T-helper 17 cell (primary cell): ENCODE measurements at regions not wholly inside any gene's neighbourhood (a gene's known extent, or its start where the extent isn't known, plus 50 kb on each side); places are given as distances from the start of the nearest gene placed in this dataset.

Experiments used
- ATAC-seq: fragments of 150-1000 bp; cut with Tn5 transposase; 2 replicates; pipeline ENCODE4 v1.10.0; 2021; ENCODE audit warnings: mild to moderate bottlenecking, moderate library complexity
- DNase-seq, 3 donors: peaks; one replicate each; pipeline versions ENCODE4 v3.0.0 to v3.0.0-alpha.2; 2020 to 2021
- H3K9me3 ChIP-seq: one replicate; pipeline ENCODE4 v1.7.0; 2013; ENCODE audit warnings: low read length, mild to moderate bottlenecking; ENCODE audit not compliant: control insufficient read depth, poor library complexity, severe bottlenecking
- H3K27ac Mint-ChIP-seq: one replicate; pipeline ENCODE4 v1.8.0; 2022; ENCODE audit warnings: mild to moderate bottlenecking, moderate library complexity, mixed read lengths
- H3K27me3 Mint-ChIP-seq: one replicate; pipeline ENCODE4 v1.8.0; 2022; ENCODE audit warnings: mixed read lengths
- H3K36me3 Mint-ChIP-seq: one replicate; pipeline ENCODE4 v1.8.0; 2022; ENCODE audit warnings: low read depth, mixed read lengths
- H3K4me1 Mint-ChIP-seq: one replicate; pipeline ENCODE4 v1.8.0; 2022; ENCODE audit warnings: mild to moderate bottlenecking, mixed read lengths
- H3K4me3 Mint-ChIP-seq: one replicate; pipeline ENCODE4 v1.8.0; 2022; ENCODE audit warnings: mild to moderate bottlenecking, moderate library complexity, mixed read lengths

- H3K36me3 Mint-ChIP-seq: no peaks in the 10 kb centered on the region
- no peak for ATAC-seq
These were observed 302.6 kb downstream of the LIG4 start for GRCh38 chr13:107912745-107913144.

GRCh38 chr13:107907065-107907805, 308.1 kb downstream of the LIG4 start:
- H3K9me3 ChIP-seq: no peaks in the 10 kb centered on the region
- DNase-seq: no peak
- H3K4me1 Mint-ChIP-seq: no peaks in the 10 kb centered on the region
- no peak for ATAC-seq
- H3K4me3 Mint-ChIP-seq: no peak overlapping the region
- no peaks in the 10 kb centered on the region for H3K27me3 Mint-ChIP-seq
- no peaks in the 10 kb centered on the region for H3K36me3 Mint-ChIP-seq
- no peak overlapping the region for H3K27ac Mint-ChIP-seq

More at GRCh38 chr13:107912745-107913144, 302.6 kb downstream of the LIG4 start:
- no peak overlapping the region for H3K27ac Mint-ChIP-seq
- no peak for DNase-seq
- no peaks in the 10 kb centered on the region for H3K9me3 ChIP-seq
- no peaks in the 10 kb centered on the region for H3K27me3 Mint-ChIP-seq
- H3K4me3 Mint-ChIP-seq: no peak overlapping the region
- H3K4me1 Mint-ChIP-seq: no peaks in the 10 kb centered on the region

GRCh38 chr13:107906131-107906530, 309.2 kb downstream of the LIG4 start:
- no peaks in the 10 kb centered on the region for H3K27me3 Mint-ChIP-seq
- no peaks in the 10 kb centered on the region for H3K36me3 Mint-ChIP-seq
- H3K4me1 Mint-ChIP-seq: no peaks in the 10 kb centered on the region
- no peaks in the 10 kb centered on the region for H3K9me3 ChIP-seq
- H3K4me3 Mint-ChIP-seq: no peak overlapping the region
- no peak for DNase-seq
- H3K27ac Mint-ChIP-seq: no peak overlapping the region
- no peak for ATAC-seq

- no peaks in the 10 kb centered on the region for H3K9me3 ChIP-seq
- no peaks in the 10 kb centered on the region for H3K27me3 Mint-ChIP-seq
- ATAC-seq (no peak), DNase-seq (no peak)
- no peak overlapping the region for H3K27ac Mint-ChIP-seq
- H3K4me3 Mint-ChIP-seq: no peak overlapping the region
- H3K4me1 Mint-ChIP-seq: no peaks in the 10 kb centered on the region
- no peaks in the 10 kb centered on the region for H3K36me3 Mint-ChIP-seq
These were observed 313.3 kb downstream of the LIG4 start for GRCh38 chr13:107901996-107902562.

- no peaks in the 10 kb centered on the region for H3K36me3 Mint-ChIP-seq
- H3K9me3 ChIP-seq: no peaks in the 10 kb centered on the region
- no peak overlapping the region for H3K27ac Mint-ChIP-seq
- no peak overlapping the region for H3K4me3 Mint-ChIP-seq
- no peaks in the 10 kb centered on the region for H3K4me1 Mint-ChIP-seq
- DNase-seq: no peak
- H3K27me3 Mint-ChIP-seq: no peaks in the 10 kb centered on the region
- no peak for ATAC-seq
These were observed 314.1 kb downstream of the LIG4 start for GRCh38 chr13:107901230-107901629.

- H3K4me3 Mint-ChIP-seq: no peak overlapping the region
- H3K9me3 ChIP-seq: no peaks in the 10 kb centered on the region
- H3K4me1 Mint-ChIP-seq: no peaks in the 10 kb centered on the region
- no peak overlapping the region for H3K27ac Mint-ChIP-seq
- H3K36me3 Mint-ChIP-seq: no peaks in the 10 kb centered on the region
- no peak for ATAC-seq
- no peaks in the 10 kb centered on the region for H3K27me3 Mint-ChIP-seq
- no peak for DNase-seq
These were observed 314.6 kb downstream of the LIG4 start for GRCh38 chr13:107900775-107901174.

- DNase-seq (no peak), ATAC-seq (no peak)
- Mint-ChIP-seq H3K4me1 (no peaks in the 10 kb centered on the region), H3K27ac (no peak overlapping the region), H3K27me3 (no peaks in the 10 kb centered on the region), H3K4me3 (no peak overlapping the region), H3K36me3 (no peaks in the 10 kb centered on the region)
- H3K9me3 ChIP-seq: no peaks in the 10 kb centered on the region
These were observed 329.2 kb downstream of the LIG4 start for GRCh38 chr13:107886118-107886517.

GRCh38 chr13:107884564-107884963, 330.8 kb downstream of the LIG4 start:
- no peaks in the 10 kb centered on the region for H3K4me1 Mint-ChIP-seq
- no peaks in the 10 kb centered on the region for H3K36me3 Mint-ChIP-seq
- no peak for ATAC-seq
- no peaks in the 10 kb centered on the region for H3K27me3 Mint-ChIP-seq
- H3K4me3 Mint-ChIP-seq: no peak overlapping the region
- no peaks in the 10 kb centered on the region for H3K9me3 ChIP-seq
- H3K27ac Mint-ChIP-seq: no peak overlapping the region
- no peak for DNase-seq

- no peaks in the 10 kb centered on the region for H3K27me3 Mint-ChIP-seq
- no peaks in the 10 kb centered on the region for H3K9me3 ChIP-seq
- H3K4me3 Mint-ChIP-seq: no peak overlapping the region
- no peaks in the 10 kb centered on the region for H3K4me1 Mint-ChIP-seq
- H3K27ac Mint-ChIP-seq: no peak overlapping the region
- no peak for DNase-seq
- H3K36me3 Mint-ChIP-seq: no peaks in the 10 kb centered on the region
- ATAC-seq: no peak
These were observed 331.7 kb downstream of the LIG4 start for GRCh38 chr13:107883561-107884175.

GRCh38 chr13:107882708-107883560, 332.4 kb downstream of the LIG4 start:
- ATAC-seq: no peak
- no peak for DNase-seq
- Mint-ChIP-seq H3K4me1 (no peaks in the 10 kb centered on the region), H3K27me3 (no peaks in the 10 kb centered on the region), H3K36me3 (no peaks in the 10 kb centered on the region), H3K4me3 (no peak overlapping the region), H3K27ac (no peak overlapping the region)
- H3K9me3 ChIP-seq: no peaks in the 10 kb centered on the region

- H3K9me3 ChIP-seq: no peaks in the 10 kb centered on the region
- no peak for ATAC-seq
- no peaks in the 10 kb centered on the region for H3K4me1 Mint-ChIP-seq
- H3K36me3 Mint-ChIP-seq: no peaks in the 10 kb centered on the region
- no peaks in the 10 kb centered on the region for H3K27me3 Mint-ChIP-seq
- H3K27ac Mint-ChIP-seq: no peak overlapping the region
- H3K4me3 Mint-ChIP-seq: no peak overlapping the region
- DNase-seq: no peak
These were observed 334.0 kb downstream of the LIG4 start for GRCh38 chr13:107881362-107881761.

- H3K4me1 Mint-ChIP-seq: no peaks in the 10 kb centered on the region
- no peaks in the 10 kb centered on the region for H3K36me3 Mint-ChIP-seq
- H3K27ac Mint-ChIP-seq: no peak overlapping the region
- peaks cover 9% of the 10 kb centered on the region for H3K27me3 Mint-ChIP-seq
- DNase-seq (no peak), ATAC-seq (no peak)
- H3K4me3 Mint-ChIP-seq: no peak overlapping the region
- no peaks in the 10 kb centered on the region for H3K9me3 ChIP-seq
These were observed 340.9 kb downstream of the LIG4 start for GRCh38 chr13:107874456-107874855.

- DNase-seq (no peak), ATAC-seq (no peak)
- Mint-ChIP-seq H3K36me3 (no peaks in the 10 kb centered on the region), H3K27ac (no peak overlapping the region), H3K4me1 (no peaks in the 10 kb centered on the region), H3K4me3 (no peak overlapping the region), H3K27me3 (peaks cover 11% of the 10 kb centered on the region)
- no peaks in the 10 kb centered on the region for H3K9me3 ChIP-seq
These were observed 341.4 kb downstream of the LIG4 start for GRCh38 chr13:107873926-107874325.
